HG03196 (cell line): ENCODE measurements at regions not wholly inside any gene's neighbourhood (a gene's known extent, or its start where the extent isn't known, plus 50 kb on each side); places are given as distances from the start of the nearest gene placed in this dataset.
"Not testable (repeated sequence)": the region's sequence is repeated elsewhere in the genome, so short reads cannot be mapped to it uniquely, and the experiment has no call there.

Experiments used
- ATAC-seq: cut with Tn5 transposase; IDR thresholded peaks from one replicate; pipeline ENCODE4 v1.9.1; 2021; ENCODE audit not compliant: unreplicated experiment

DNA sequence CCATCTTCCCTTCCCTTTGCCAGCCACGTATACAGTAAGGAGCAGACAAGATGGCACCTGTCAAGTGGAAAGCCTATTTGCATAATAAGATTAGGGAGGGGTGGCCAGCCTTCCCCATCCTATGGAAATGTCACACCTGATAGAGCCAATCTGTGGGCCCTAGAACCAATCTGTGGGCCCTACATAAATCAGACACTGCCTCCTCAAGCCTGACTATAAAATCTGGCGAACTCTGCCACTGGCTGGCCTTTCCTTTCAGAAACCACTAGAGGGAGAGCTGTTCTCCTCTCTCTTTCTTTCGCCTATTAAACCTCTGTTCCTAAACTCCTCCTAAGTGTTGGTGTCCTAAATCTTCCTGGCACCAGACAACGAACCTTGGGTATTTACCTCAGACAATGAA, 231.5 kb upstream of the KLHL1 start:
- ATAC-seq: no peak

DNA sequence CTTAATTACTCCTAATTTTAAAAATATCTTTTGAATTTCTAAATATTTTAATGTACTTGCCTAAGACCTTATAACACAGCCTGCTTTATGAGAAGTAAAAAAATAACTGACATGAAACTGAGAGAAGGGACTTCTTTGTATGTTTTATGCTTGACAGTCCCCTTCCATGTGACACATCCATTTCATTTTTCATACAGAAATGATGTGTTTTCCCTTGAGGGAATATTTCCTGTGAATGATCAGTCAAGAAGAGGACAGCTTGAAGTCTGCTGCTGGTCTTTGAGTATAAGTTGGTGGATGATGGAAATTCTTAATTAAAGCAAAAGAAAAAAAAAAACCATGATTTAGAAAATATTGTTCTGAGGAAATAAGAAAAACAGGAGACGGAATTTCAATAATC, 230.4 kb upstream of the KLHL1 start:
- no peak for ATAC-seq

GRCh38 chr13:70336866-70337265, 228.6 kb upstream of the KLHL1 start:
- no peak for ATAC-seq

GRCh38 chr13:70333752-70334151, 225.5 kb upstream of the KLHL1 start:
- no peak for ATAC-seq

- no peak for ATAC-seq
Observed at GRCh38 chr13:70330697-70331361, 222.6 kb upstream of the KLHL1 start.

- ATAC-seq: no peak
Observed at GRCh38 chr13:70324519-70324918, 216.3 kb upstream of the KLHL1 start.

DNA sequence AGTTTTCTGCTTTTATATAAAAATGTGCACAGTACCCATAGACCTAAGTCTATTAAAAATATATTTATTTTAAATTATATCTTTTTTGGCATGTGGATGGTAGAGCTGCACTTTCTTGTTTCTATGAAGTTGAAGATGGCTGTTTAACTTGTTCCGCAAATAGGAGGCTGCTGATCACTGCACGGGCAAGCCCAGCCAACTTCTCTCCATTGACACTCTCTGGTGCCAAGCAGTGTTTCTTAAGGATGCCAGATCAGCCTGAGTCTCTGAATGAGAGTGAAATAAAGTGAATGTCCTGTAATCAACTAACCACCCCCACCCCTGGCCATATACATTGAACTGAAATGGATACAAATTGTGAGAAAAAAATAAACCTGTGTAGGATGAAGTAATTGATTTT, 202.9 kb upstream of the KLHL1 start:
- ATAC-seq: no peak

DNA sequence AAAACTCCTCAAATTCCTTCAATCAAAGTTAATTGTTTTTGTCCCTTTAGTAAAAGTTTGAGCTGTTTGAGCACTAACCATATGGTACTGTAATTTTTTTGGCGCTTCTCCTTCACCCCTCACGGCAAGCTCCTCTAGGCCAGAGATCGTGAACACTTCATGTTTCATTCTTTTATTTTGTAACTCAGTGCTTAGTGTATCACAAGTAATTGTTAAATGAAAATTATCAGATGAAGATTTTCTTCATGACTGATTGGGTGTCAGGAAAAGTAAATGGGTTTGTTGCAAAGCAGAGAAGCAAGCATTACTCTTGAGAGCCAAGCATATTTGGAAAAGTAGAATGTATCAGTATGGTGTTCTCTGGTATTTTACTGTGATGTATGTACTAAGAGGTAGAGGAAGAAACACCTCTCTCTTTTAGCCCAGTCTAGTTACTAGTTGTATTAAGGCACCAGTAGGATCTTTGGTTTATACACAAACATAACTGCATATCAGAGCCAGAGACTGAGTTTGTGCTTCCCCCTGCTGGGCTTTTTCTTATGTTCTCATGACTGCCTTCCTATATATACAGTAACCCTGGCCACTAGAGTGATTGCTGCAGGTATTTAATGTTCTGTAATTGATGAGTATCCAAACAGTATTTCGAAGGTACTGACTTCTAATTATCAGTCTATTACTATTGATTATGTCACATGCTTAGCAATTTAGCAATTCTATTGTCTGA, 202.3 kb upstream of the KLHL1 start:
- no peak for ATAC-seq

DNA sequence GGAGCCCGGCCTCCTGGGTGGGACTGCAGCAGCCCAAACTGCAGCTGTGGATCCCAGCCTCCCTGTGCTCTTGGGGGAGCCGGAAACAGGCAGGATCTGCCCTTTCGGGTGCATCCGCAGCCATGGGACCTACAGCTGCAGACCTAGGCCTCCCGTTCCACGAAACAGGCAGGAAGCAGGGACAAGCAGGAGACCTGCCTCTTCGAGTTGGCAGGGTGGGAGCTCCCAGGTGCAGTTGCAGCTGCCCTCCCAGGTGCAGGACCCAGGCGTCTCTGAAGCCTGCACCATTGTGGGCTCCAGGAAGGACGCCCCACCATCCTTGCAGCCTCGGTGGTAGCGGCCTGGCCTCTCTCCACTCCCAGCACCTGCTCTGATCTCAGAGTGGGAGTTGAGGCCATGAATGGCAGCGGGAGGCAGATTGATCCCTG, 189.0 kb upstream of the KLHL1 start:
- ATAC-seq: no peak

DNA sequence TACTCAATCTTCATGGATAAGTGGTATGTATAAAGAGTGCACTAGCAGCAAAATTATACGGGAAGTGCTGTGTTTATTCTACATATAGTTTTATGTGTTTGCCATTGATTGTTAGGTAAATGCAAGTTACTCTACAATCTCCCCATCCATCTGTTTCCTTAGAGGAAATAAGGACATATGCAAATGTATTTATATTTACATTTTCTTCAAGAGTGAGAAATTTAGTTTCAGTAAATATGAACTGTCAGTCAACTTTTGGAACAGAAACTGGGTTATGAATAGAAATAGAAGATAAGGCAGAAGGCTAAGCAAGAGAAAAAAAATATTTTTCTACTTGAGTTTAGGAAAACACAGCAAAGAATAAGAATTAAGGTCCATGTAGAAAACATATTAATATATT, 176.1 kb upstream of the KLHL1 start:
- ATAC-seq: no peak

DNA sequence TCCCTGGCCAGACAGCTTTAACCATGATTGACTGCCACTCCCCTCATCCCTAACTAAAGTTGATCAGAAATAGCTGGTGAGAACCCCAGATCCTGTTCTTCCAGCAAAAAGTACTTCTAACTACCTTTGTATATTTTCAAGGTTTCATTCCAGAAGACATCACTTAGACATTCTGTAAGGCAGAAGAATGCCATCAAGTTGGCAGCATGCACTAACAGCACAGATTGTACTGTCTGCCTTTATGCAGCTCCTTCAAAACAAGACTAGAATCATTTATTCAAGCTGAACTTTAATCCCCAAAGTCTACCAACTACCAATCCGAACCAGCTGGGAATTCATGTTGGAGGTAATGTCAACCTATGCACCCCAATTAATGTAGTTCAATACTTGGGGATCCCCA, 167.6 kb upstream of the KLHL1 start:
- ATAC-seq: no peak

DNA sequence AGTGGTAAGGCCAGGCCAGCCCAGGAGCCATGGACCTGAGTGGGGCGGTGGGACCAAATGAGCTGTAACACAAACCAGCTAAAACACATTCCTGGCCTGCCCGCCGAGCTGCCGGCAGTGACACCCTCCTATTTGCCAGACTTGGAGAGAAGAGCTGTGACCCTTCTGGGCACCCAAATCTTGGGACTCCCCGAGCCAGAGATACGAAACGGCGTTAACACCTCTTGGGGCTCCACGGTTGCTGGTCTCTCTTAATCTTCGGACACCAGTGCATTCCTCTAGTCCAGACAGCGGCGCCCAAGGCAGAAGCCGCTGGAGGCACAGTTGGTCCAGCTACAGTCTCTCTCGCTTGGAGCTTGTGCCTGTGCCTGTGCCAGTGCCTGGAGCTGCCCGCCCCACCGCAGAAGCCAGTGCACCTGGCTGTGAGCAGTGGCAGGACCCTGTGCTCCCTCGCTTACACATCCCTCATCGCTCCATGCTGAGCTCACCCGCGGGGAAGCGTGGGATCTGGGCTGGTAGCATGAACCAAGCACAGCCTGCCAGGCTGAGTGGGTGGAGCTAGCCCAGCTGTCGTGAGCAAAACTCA, 147.2 kb upstream of the KLHL1 start:
- no peak for ATAC-seq

GRCh38 chr13:70253834-70254233, 145.6 kb upstream of the KLHL1 start:
- no peak for ATAC-seq

DNA sequence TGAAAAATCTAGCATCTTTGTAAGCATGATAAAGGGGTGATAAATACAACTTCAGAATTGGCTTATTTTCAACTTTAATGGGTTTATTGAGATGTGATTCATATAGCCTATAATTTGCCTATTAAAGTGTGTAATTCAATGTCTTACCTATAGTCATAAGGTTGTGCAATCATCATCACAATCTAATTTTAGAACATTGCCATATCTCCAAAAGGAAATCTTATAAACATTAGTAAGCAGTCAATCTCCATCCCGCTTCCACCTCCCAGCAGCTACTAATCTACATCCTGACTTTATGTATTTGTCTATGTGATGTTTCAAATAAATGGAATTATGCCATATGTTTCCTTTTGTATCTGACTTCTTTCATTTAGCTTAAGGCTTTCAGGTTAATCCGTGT, 145.2 kb upstream of the KLHL1 start:
- ATAC-seq: no peak

DNA sequence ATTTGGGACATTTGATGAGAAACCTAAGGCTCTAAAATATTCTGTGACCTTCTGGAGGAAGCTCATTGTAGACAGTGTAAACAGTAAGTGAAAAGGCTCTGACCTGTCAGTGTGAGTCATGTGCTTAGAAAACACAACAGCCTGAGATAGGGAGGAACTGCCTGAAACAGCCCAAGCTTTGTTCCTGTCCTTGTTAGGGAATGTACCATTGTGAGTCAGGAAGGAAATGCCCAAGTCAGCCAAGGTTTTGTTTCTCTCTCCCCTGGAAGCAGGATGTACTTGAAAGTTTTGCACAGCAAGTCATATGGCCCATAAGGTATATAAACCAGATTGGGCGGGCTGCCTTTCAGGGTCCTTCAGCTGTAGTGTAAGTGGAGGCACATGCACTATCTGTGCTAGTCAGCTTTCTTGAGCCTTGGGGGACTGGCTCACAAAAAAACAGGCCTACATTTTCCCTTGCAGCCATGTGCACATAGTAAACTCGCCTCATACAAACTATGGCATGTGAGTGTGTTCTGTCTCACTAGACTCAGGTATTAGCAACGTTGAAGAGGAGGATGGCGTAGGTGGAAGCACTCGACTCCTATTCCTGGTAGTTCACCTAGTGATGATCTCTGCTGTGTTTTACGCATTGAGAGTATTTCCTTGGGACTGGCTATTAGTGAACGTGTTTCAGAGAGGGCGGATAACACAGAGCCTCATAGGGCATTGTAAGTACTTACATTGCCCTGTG, 141.2 kb upstream of the KLHL1 start:
- ATAC-seq: no peak

DNA sequence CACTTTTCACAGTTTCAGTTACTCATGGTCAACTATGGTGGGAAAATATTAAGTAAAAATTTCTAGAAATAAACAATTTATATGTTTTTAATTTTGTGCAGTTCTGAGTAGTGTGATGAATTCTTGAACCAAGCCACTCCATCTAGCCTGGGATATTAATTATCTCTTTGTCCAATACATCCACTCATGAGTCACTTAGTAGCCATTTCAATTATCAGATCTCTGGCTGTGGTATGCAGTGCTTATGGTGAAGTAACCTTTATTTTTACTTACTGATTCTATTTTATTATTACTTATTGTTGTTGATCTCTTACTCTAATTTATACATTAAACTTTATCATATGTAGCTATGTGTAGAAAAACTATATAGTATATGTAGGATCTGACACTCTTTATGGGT, 128.9 kb upstream of the KLHL1 start:
- ATAC-seq: no peak

DNA sequence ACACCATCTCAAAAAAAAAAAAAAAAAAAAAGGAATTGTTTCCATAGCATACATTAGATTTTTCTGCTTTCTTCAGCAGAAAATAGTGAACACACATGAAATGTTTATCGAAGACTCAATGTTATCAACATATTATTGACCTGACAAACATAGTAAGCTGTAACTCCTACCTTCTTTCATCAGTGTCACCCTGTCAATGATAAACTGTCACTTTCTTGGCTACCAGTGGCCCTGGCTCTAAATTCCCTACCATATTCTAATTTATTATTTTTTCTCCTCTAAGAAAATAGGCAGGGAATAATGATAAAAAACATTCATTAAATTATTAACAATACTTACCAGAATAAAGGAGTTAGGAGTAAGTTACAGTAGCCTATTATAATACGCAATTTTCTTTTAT, 127.3 kb upstream of the KLHL1 start:
- ATAC-seq: no peak

DNA sequence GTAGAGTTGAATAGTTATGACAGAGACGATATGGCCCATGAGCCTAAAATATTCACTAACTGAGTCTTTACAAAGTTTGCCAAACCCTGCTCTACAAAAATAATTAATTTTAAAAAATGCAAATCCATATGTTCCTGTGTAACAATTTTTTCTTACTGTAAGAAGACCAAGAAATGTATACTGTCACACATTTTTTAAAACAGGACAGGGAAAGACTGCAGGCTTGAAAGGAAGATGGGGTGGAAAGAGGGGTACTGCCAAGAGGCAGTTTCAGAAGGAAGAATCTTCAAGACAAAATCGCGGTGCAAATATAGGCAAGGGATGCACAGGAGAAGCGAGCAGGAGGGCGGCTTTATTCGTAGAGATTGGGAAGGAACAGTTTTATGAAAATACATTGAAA, 115.7 kb upstream of the KLHL1 start:
- ATAC-seq: no peak

- no peak for ATAC-seq
Observed at GRCh38 chr13:70222926-70223325, 114.7 kb upstream of the KLHL1 start.

DNA sequence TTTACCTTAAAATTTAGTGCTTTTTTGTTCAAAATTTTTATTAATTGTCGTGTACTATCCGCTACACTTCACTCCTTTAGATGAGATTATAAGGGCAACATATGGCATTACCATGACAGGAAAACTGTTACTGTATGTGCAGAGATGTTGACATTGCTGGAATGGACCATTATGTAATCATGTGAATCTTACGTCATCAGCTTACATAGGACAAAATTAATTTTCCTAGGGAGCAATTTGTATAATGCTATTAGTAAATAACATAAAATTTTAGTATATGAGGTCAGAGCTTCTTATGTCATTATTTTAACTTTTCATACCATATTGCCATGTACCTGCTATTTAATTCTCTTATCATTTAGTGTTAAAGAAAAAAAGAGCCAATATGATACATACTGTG, 110.4 kb upstream of the KLHL1 start:
- ATAC-seq: no peak

GRCh38 chr13:70208968-70209367, 100.7 kb upstream of the KLHL1 start:
- ATAC-seq: not testable (repeated sequence)

DNA sequence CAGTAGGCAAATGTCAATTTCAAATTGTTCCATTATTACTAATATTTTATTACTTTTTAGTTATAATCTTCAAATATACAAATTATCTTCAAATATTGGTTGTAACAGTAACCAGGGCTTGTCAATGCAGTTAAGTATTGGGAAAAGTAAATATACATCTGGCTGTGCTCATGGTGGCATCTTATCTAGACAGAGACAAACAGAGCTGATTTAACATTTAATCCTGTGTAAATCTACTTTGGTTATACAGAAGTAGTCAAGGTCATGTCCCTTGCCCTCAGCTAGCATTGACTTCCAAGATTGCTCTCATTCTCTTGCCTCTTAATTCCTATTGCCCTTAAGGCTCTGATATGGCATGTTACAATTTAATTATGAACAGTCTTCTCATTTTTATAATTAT, 98.4 kb upstream of the KLHL1 start:
- no peak for ATAC-seq
